Stimulated activated CD4-positive, alpha-beta T cell treated with anti-CD3 and anti-CD28 coated beads, Interleukin-4, amount 100 ng/mL, for 24 hours (primary cell): ENCODE measurements at regions not wholly inside any gene's neighbourhood (a gene's known extent, or its start where the extent isn't known, plus 50 kb on each side); places are given as distances from the start of the nearest gene placed in this dataset.

Experiments
- DNase-seq: peaks from one replicate; pipeline ENCODE4 v3.0.0-alpha.2; 2020

- DNase-seq, result no peak
Measured at GRCh38 chr6:28741363-28741762, 182.4 kb downstream of the TRIM27 start.

- DNase-seq, result no peak
Measured at GRCh38 chr6:28742668-28743270, 181.0 kb downstream of the TRIM27 start.

- DNase-seq, result no peak
Measured at GRCh38 chr6:28743271-28743789, 180.5 kb downstream of the TRIM27 start.

- DNase-seq, result no peak
Measured at GRCh38 chr6:28747083-28747630, 176.6 kb downstream of the TRIM27 start.

GRCh38 chr6:28747631-28748157 lies 176.1 kb downstream of the TRIM27 start:
- DNase-seq, result no peak

- DNase-seq, result no peak
Measured at GRCh38 chr6:28748192-28748591, 175.6 kb downstream of the TRIM27 start.

- no peak for DNase-seq
Measured at GRCh38 chr6:28750926-28751458, 172.8 kb downstream of the TRIM27 start.

GRCh38 chr6:28751514-28751913 lies 172.3 kb downstream of the TRIM27 start:
- DNase-seq, result no peak

- no peak for DNase-seq
Measured at GRCh38 chr6:28751963-28752350, 171.8 kb downstream of the TRIM27 start.

- DNase-seq, result no peak
Measured at GRCh38 chr6:28757429-28758045, 166.2 kb downstream of the TRIM27 start.

GRCh38 chr6:28758046-28758817 lies 165.6 kb downstream of the TRIM27 start:
- DNase-seq, result no peak

- DNase-seq, result no peak
Measured at GRCh38 chr6:28758818-28759235, 165.0 kb downstream of the TRIM27 start.

- DNase-seq, result no peak
Measured at GRCh38 chr6:28764014-28764723, 159.6 kb downstream of the TRIM27 start.

GRCh38 chr6:28764761-28765282 lies 159.0 kb downstream of the TRIM27 start:
- no peak for DNase-seq

GRCh38 chr6:28765978-28766351 lies 157.8 kb downstream of the TRIM27 start:
- DNase-seq, result no peak

- DNase-seq, result no peak
Measured at GRCh38 chr6:28766426-28766825, 157.4 kb downstream of the TRIM27 start.

GRCh38 chr6:28767133-28767532 lies 156.7 kb downstream of the TRIM27 start:
- no peak for DNase-seq

GRCh38 chr6:28767691-28768090 lies 156.1 kb downstream of the TRIM27 start:
- no peak for DNase-seq

- no peak for DNase-seq
Measured at GRCh38 chr6:28768187-28768913, 155.4 kb downstream of the TRIM27 start.

- DNase-seq, result no peak
Measured at GRCh38 chr6:28769626-28770402, 154.0 kb downstream of the TRIM27 start.

- no peak for DNase-seq
Measured at GRCh38 chr6:28770732-28771131, 153.1 kb downstream of the TRIM27 start.
